HFF-Myc (cell line): ENCODE measurements at regions not wholly inside any gene's neighbourhood (a gene's known extent, or its start where the extent isn't known, plus 50 kb on each side); places are given as distances from the start of the nearest gene placed in this dataset.
"Not testable (repeated sequence)": the region's sequence is repeated elsewhere in the genome, so short reads cannot be mapped to it uniquely, and the experiment has no call there.

Experiments used
- DNase-seq: peaks from one replicate; pipeline ENCODE4 v3.0.0-alpha.2; 2011; ENCODE audit warnings: low read depth; ENCODE audit errors: extremely low read depth
- H3K4me3 ChIP-seq: replicated peaks from 2 replicates; pipeline ENCODE4 v1.5.1; 2011; ENCODE audit warnings: low read depth, mild to moderate bottlenecking, control low read depth, low read length
- TF ChIP-seq, protein P1 (sequence below): IDR thresholded peaks from 2 replicates; pipeline ENCODE4 v1.5.1; 2012; ENCODE audit warnings: mild to moderate bottlenecking, low read depth, low read length, control low read depth; ENCODE audit errors: missing control alignments

GRCh38 chr9:89690334-89690912 lies 85.6 kb downstream of the GADD45G start:
- TF ChIP-seq, protein P1, sequence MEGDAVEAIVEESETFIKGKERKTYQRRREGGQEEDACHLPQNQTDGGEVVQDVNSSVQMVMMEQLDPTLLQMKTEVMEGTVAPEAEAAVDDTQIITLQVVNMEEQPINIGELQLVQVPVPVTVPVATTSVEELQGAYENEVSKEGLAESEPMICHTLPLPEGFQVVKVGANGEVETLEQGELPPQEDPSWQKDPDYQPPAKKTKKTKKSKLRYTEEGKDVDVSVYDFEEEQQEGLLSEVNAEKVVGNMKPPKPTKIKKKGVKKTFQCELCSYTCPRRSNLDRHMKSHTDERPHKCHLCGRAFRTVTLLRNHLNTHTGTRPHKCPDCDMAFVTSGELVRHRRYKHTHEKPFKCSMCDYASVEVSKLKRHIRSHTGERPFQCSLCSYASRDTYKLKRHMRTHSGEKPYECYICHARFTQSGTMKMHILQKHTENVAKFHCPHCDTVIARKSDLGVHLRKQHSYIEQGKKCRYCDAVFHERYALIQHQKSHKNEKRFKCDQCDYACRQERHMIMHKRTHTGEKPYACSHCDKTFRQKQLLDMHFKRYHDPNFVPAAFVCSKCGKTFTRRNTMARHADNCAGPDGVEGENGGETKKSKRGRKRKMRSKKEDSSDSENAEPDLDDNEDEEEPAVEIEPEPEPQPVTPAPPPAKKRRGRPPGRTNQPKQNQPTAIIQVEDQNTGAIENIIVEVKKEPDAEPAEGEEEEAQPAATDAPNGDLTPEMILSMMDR, result no peak
- no peak for DNase-seq
- H3K4me3 ChIP-seq, result no peak overlapping the region

DNA sequence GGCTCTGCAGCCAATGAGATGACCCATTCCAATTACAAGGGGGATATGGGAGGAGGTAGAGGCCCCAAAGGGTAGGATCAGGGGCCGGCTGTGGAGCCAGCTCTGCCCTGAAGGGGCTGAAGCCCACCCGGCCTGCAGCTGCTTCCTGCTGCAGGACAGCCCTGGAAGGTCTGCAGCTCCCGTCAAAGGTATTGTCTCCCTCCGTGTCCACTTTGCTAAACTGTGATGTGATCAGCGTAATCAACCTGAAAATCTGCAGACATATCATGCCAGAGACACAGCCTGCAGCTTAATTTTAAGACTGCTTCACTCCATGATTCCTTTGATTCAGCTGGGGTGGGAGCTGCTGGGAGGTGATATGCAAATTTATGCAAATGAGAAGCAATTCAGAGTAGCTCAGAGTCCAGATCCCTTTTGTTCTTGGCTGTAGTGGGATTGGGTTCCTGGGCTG lies 90.7 kb downstream of the GADD45G start:
- TF ChIP-seq, protein P1, result no peak
- H3K4me3 ChIP-seq, result no peak overlapping the region
- no peak for DNase-seq

GRCh38 chr9:89695979-89696378 lies 91.2 kb downstream of the GADD45G start:
- not testable (repeated sequence) for H3K4me3 ChIP-seq, DNase-seq

DNA sequence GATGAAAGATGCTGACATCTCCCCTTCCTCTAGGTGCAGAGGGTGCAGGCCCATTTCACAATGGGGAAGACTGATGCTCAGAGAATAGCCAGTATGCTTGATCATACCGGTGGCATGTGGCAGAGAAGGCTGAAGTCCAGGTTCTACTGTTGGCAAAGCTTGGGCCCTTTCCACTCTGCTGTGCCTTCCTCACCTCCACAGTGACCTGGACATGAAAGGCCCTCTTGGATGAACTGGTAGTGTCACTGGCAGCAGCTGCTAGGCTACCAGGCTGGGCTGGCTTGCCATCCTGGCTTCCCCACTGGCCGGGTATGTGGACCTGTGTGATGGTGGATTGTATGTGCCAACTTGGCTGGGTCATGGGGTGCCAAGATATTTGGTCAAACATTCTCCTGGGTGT lies 92.0 kb downstream of the GADD45G start:
- DNase-seq, result no peak
- TF ChIP-seq, protein P1, result no peak

GRCh38 chr9:89697553-89697952 lies 92.7 kb downstream of the GADD45G start:
- H3K4me3 ChIP-seq, result no peak overlapping the region
- DNase-seq, result no peak
- TF ChIP-seq, protein P1, result no peak

More for the DNA sequence above, 92.0 kb downstream of the GADD45G start:
- H3K4me3 ChIP-seq, result no peak overlapping the region

- H3K4me3 ChIP-seq, result no peak overlapping the region
- TF ChIP-seq, protein P1, result no peak
- no peak for DNase-seq
Measured at GRCh38 chr9:89698411-89699005, 93.7 kb downstream of the GADD45G start.

DNA sequence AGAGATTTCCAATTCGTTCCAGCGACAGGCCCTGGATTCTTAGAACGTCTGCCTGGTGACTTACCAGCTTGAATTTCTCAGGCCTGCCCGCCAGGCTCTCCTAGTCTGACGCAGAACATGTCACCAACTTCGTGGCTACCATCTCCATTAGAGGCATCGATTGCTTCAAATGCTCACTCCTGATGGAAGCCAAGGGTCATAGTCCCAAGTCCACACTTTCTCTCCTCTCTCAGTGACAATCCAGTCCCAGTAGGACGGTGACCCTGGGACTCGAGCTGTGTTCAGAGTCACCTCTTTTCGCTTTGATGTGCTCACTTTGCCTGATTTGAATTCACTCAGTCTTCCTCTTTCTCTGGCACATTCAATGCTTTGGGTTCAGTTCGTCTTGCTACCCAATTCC lies 94.8 kb downstream of the GADD45G start:
- no peak overlapping the region for H3K4me3 ChIP-seq
- DNase-seq, result no peak
- TF ChIP-seq, protein P1, result no peak
